RWPE2 (cell line): ENCODE measurements at regions not wholly inside any gene's neighbourhood (a gene's known extent, or its start where the extent isn't known, plus 50 kb on each side); places are given as distances from the start of the nearest gene placed in this dataset.

Source experiments
- ATAC-seq: fragments of 200-7000 bp; cut with Tn5 transposase; 3 replicates; pipeline ENCODE4 v1.9.1; 2021; ENCODE audit warnings: low read depth
- DNase-seq: peaks from one replicate; pipeline ENCODE4 v3.0.0-alpha.2; 2020; ENCODE audit warnings: low spot score
- H3K27ac ChIP-seq: fragments of 450-650 bp; 2 replicates; pipeline ENCODE4 v1.5.1; 2017; ENCODE audit warnings: mild to moderate bottlenecking; ENCODE audit not compliant: poor library complexity, severe bottlenecking
- H3K27me3 ChIP-seq: fragments of 250-450 bp; sonication (Bioruptor Pico); 2 replicates; pipeline ENCODE4 v1.5.1; 2021; ENCODE audit warnings: mild to moderate bottlenecking, moderate library complexity; ENCODE audit not compliant: insufficient read depth, poor library complexity, severe bottlenecking
- H3K36me3 ChIP-seq: fragments of 250-450 bp; sonication (Bioruptor Pico); 2 replicates; pipeline ENCODE4 v1.5.1; 2020; ENCODE audit warnings: low read depth, mild to moderate bottlenecking, moderate library complexity
- H3K4me1 ChIP-seq: fragments of 250-450 bp; sonication (Bioruptor Pico); 2 replicates; pipeline ENCODE4 v1.5.1; 2021; ENCODE audit warnings: mild to moderate bottlenecking, moderate library complexity; ENCODE audit not compliant: insufficient read depth, poor library complexity, severe bottlenecking
- H3K4me3 ChIP-seq: fragments of 250-450 bp; sonication (Bioruptor Pico); 2 replicates; pipeline ENCODE4 v1.5.1; 2021; ENCODE audit warnings: mild to moderate bottlenecking, moderate library complexity; ENCODE audit not compliant: severe bottlenecking
- H3K9me3 ChIP-seq: fragments of 250-450 bp; sonication (Bioruptor Pico); 2 replicates; pipeline ENCODE4 v1.5.1; 2021; ENCODE audit warnings: mild to moderate bottlenecking, moderate library complexity; ENCODE audit not compliant: severe bottlenecking
- CTCF ChIP-seq: fragments of 450-650 bp; IDR thresholded peaks from one replicate; pipeline ENCODE4 v1.5.1; 2017; ENCODE audit warnings: mild to moderate bottlenecking, moderate library complexity; ENCODE audit not compliant: poor library complexity, severe bottlenecking

- no peaks in the 10 kb centered on the region for H3K9me3 ChIP-seq
- no peaks in the 10 kb centered on the region for H3K4me1 ChIP-seq
- no peaks in the 10 kb centered on the region for H3K27me3 ChIP-seq
- no peak overlapping the region for H3K4me3 ChIP-seq
- no peaks in the 10 kb centered on the region for H3K36me3 ChIP-seq
- no peak overlapping the region for H3K27ac ChIP-seq
- ATAC-seq (no peak), DNase-seq (no peak)
- TF ChIP-seq CTCF: no peak
Measured at GRCh38 chr21:15437883-15438282, 291.9 kb upstream of the USP25 start.

- H3K4me3 ChIP-seq: no peak overlapping the region
- H3K4me1 ChIP-seq: no peaks in the 10 kb centered on the region
- DNase-seq (no peak), ATAC-seq (no peak)
- H3K9me3 ChIP-seq: no peaks in the 10 kb centered on the region
- H3K27ac ChIP-seq: no peak overlapping the region
- H3K36me3 ChIP-seq: no peaks in the 10 kb centered on the region
- TF ChIP-seq CTCF: no peak
- H3K27me3 ChIP-seq: no peaks in the 10 kb centered on the region
Measured at GRCh38 chr21:15439726-15440125, 290.1 kb upstream of the USP25 start.

GRCh38 chr21:15441060-15441493 lies 288.7 kb upstream of the USP25 start:
- ATAC-seq (no peak), DNase-seq (no peak)
- H3K4me3 ChIP-seq: no peak overlapping the region
- TF ChIP-seq CTCF: no peak
- no peaks in the 10 kb centered on the region for H3K9me3 ChIP-seq
- H3K27ac ChIP-seq: no peak overlapping the region
- no peaks in the 10 kb centered on the region for H3K27me3 ChIP-seq
- no peaks in the 10 kb centered on the region for H3K36me3 ChIP-seq
- no peaks in the 10 kb centered on the region for H3K4me1 ChIP-seq

- TF ChIP-seq CTCF: no peak
- Histone ChIP-seq H3K4me3 (no peak overlapping the region), H3K27me3 (no peaks in the 10 kb centered on the region), H3K4me1 (no peaks in the 10 kb centered on the region), H3K9me3 (no peaks in the 10 kb centered on the region), H3K36me3 (no peaks in the 10 kb centered on the region), H3K27ac (no peak overlapping the region)
- DNase-seq: no peak
- no peak for ATAC-seq
Measured at GRCh38 chr21:15441992-15442391, 287.8 kb upstream of the USP25 start.

GRCh38 chr21:15442743-15443469 lies 286.9 kb upstream of the USP25 start:
- no peaks in the 10 kb centered on the region for H3K36me3 ChIP-seq
- no peaks in the 10 kb centered on the region for H3K27me3 ChIP-seq
- ATAC-seq (no peak), DNase-seq (no peak)
- H3K4me3 ChIP-seq: no peak overlapping the region
- no peak for TF ChIP-seq CTCF
- no peaks in the 10 kb centered on the region for H3K9me3 ChIP-seq
- no peaks in the 10 kb centered on the region for H3K4me1 ChIP-seq
- H3K27ac ChIP-seq: no peak overlapping the region
